Tibial artery (tissue), 4 donors: ENCODE measurements at regions not wholly inside any gene's neighbourhood (a gene's known extent, or its start where the extent isn't known, plus 50 kb on each side); places are given as distances from the start of the nearest gene placed in this dataset.

ENCODE experiments used
- DNase-seq, 2 donors: peaks; one replicate each; pipeline ENCODE4 v3.0.0-alpha.2; 2019
- H3K27ac ChIP-seq, 2 donors: fragments of 200-600 bp; sonication (generic) in 1 of 2; 1 replicate in 1 of 2; 2 replicates in 1 of 2; pipeline ENCODE4 v1.5.1; 2018 to 2019; ENCODE audit warnings: mild to moderate bottlenecking in 1 of 2
- H3K27me3 ChIP-seq, 2 donors: fragments of 200-600 bp; sonication (generic) in 1 of 2; one replicate each; pipeline versions ENCODE4 v1.5.1 to v1.6.0; 2016 to 2019
- H3K36me3 ChIP-seq, 3 donors: fragments of 200-600 bp; sonication (generic) in 2 of 3; one replicate each; pipeline ENCODE4 v1.5.1; 2016 to 2019; ENCODE audit warnings: mild to moderate bottlenecking in 2 of 3
- H3K4me1 ChIP-seq, 4 donors: fragments of 200-600 bp; sonication (generic) in 2 of 4; 1 replicate in 3 of 4; 2 replicates in 1 of 4; pipeline ENCODE4 v1.5.1; 2016 to 2019
- H3K4me3 ChIP-seq, 2 donors: fragments of 200-600 bp; sonication (generic) in 1 of 2; 1 replicate in 1 of 2; 2 replicates in 1 of 2; pipeline ENCODE4 v1.5.1; 2018 to 2019; ENCODE audit warnings: mild to moderate bottlenecking in 2 of 2
- H3K9me3 ChIP-seq, 3 donors: fragments of 200-600 bp; sonication (generic) in 1 of 3; one replicate each; pipeline ENCODE4 v1.5.1; 2016 to 2019
- CTCF ChIP-seq, 2 experiments: fragments of 200-600 bp in 1 of 2; fragments of 450-650 bp in 1 of 2; IDR thresholded peaks; one replicate each; pipeline ENCODE4 v1.5.1; 2017 to 2019; ENCODE audit warnings: antibody characterized with exemption in 2 of 2, mild to moderate bottlenecking in 1 of 2, moderate library complexity in 1 of 2
- intact Hi-C: fragments of 100-400 bp; cut with DNase I; formaldehyde crosslinking; loops from one replicate; pipeline ENCODE4 v1.15.0; 2023; ENCODE audit warnings: low total_unique reads

GRCh38 chr15:81473946-81474345 lies 99.9 kb upstream of the TMC3 start:
- no peak overlapping the region for H3K4me3 ChIP-seq
- no peaks in the 10 kb centered on the region for H3K4me1 ChIP-seq
- no peak overlapping the region for H3K27ac ChIP-seq
- H3K9me3 ChIP-seq: no peaks in the 10 kb centered on the region
- intact Hi-C loops: no loop called here
- DNase-seq: no peak
- TF ChIP-seq CTCF (IDR thresholded peaks at IDR 0.05): no peak
- no peaks in the 10 kb centered on the region for H3K36me3 ChIP-seq
- no peaks in the 10 kb centered on the region for H3K27me3 ChIP-seq

DNA sequence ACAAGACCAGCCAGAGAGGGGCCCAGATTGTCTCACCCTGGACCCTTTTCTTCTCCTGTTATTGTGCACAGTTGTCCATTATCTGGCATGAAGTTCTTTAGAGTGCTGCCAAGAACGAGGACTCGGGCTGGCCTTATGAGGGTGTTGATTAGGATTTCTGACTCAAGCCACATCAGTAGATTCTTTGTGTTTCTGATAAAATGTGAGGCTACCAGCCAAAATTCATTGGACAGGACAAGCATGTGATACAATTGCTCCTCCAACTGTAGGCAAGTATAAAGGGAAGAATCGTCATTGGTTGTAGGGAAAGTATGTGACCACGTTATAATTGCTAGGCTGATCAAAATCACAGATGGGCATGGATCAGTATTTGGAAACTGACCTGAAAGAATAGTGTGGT lies 99.2 kb upstream of the TMC3 start:
- Histone ChIP-seq H3K27me3 (no peaks in the 10 kb centered on the region), H3K4me1 (no peaks in the 10 kb centered on the region), H3K9me3 (no peaks in the 10 kb centered on the region), H3K36me3 (no peaks in the 10 kb centered on the region), H3K27ac (no peak overlapping the region), H3K4me3 (no peak overlapping the region)
- TF ChIP-seq CTCF (IDR thresholded peaks at IDR 0.05): no peak
- intact Hi-C loops: no loop called here
- DNase-seq: no peak

- Histone ChIP-seq H3K4me3 (no peak overlapping the region), H3K9me3 (peaks cover 0 to 5% (median 0%) of the 10 kb centered on the region in 3 donors), H3K27me3 (no peaks in the 10 kb centered on the region), H3K36me3 (no peaks in the 10 kb centered on the region), H3K4me1 (no peaks in the 10 kb centered on the region), H3K27ac (no peak overlapping the region)
- intact Hi-C loops: no loop called here
- no peak for DNase-seq
- no peak for TF ChIP-seq CTCF (IDR thresholded peaks at IDR 0.05)
Observed at GRCh38 chr15:81471151-81471550, 97.1 kb upstream of the TMC3 start.

DNA sequence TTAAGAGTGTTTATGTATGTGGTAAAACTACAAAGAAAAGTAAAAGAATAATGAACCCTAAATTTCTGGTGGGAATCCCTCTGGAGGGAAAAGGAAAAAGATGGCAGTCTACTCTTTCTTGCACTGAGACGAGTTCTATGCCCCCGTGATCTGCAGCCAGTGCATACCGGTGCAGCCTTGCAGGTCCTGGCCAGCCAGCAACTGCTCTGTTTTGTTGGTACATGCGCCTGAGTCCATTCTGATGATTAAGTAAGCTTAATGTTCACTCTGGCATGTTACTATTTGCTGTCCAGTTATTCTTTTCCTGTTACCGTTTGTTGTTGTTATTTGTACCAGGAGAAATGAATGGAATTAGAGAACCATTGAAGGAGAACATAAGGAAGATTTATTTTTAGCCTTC lies 95.1 kb upstream of the TMC3 start:
- Histone ChIP-seq H3K4me1 (no peaks in the 10 kb centered on the region), H3K27me3 (no peaks in the 10 kb centered on the region), H3K9me3 (peaks cover 0 to 7% (median 3%) of the 10 kb centered on the region in 3 donors), H3K36me3 (no peaks in the 10 kb centered on the region), H3K4me3 (no peak overlapping the region), H3K27ac (no peak overlapping the region)
- intact Hi-C loops: no loop called here
- TF ChIP-seq CTCF (IDR thresholded peaks at IDR 0.05): no peak
- DNase-seq: no peak

- Histone ChIP-seq H3K36me3 (no peaks in the 10 kb centered on the region), H3K4me1 (no peaks in the 10 kb centered on the region), H3K27ac (no peak overlapping the region), H3K4me3 (no peak overlapping the region), H3K27me3 (no peaks in the 10 kb centered on the region), H3K9me3 (peaks cover 0 to 7% (median 3%) of the 10 kb centered on the region in 3 donors)
- intact Hi-C loops: no loop called here
- no peak for DNase-seq
- no peak for TF ChIP-seq CTCF (IDR thresholded peaks at IDR 0.05)
Observed at GRCh38 chr15:81466741-81467140, 92.7 kb upstream of the TMC3 start.

- H3K9me3 ChIP-seq: peaks cover 0 to 9% (median 9%) of the 10 kb centered on the region in 3 donors
- H3K4me3 ChIP-seq: no peak overlapping the region
- intact Hi-C loops: no loop called here
- no peaks in the 10 kb centered on the region for H3K27me3 ChIP-seq
- H3K27ac ChIP-seq: no peak overlapping the region
- TF ChIP-seq CTCF (IDR thresholded peaks at IDR 0.05): no peak
- H3K36me3 ChIP-seq: no peaks in the 10 kb centered on the region
- DNase-seq: no peak
- H3K4me1 ChIP-seq: no peaks in the 10 kb centered on the region
Observed at GRCh38 chr15:81454024-81454423, 80.0 kb upstream of the TMC3 start.
